Upper lobe of left lung (tissue), 6 donors: ENCODE measurements at regions not wholly inside any gene's neighbourhood (a gene's known extent, or its start where the extent isn't known, plus 50 kb on each side); places are given as distances from the start of the nearest gene placed in this dataset.

Experiments used
- ATAC-seq, 2 donors: fragments of 200-7000 bp; cut with Tn5 transposase; one replicate each; pipeline ENCODE4 v1.9.1; 2022; ENCODE audit warnings: mild to moderate bottlenecking in 2 of 2, moderate library complexity in 2 of 2; ENCODE audit not compliant: low FRiP score in 2 of 2
- DNase-seq, 2 donors: peaks; one replicate each; pipeline ENCODE4 v3.0.0-alpha.2; 2019 to 2020
- H3K27ac ChIP-seq, 4 donors: fragments of 200-600 bp; sonication (generic); one replicate each; pipeline ENCODE4 v1.5.1; 2016 to 2019
- H3K27me3 ChIP-seq, 4 donors: fragments of 200-600 bp; sonication (generic); one replicate each; pipeline ENCODE4 v1.5.1; 2017 to 2019
- H3K36me3 ChIP-seq, 4 donors: fragments of 200-600 bp; sonication (generic); one replicate each; pipeline ENCODE4 v1.5.1; 2016 to 2019
- H3K4me1 ChIP-seq, 4 donors: fragments of 200-600 bp; sonication (generic); one replicate each; pipeline ENCODE4 v1.5.1; 2018 to 2019
- H3K4me3 ChIP-seq, 4 donors: fragments of 200-600 bp; sonication (generic); one replicate each; pipeline ENCODE4 v1.5.1; 2017 to 2019; ENCODE audit warnings: mild to moderate bottlenecking in 2 of 4, moderate library complexity in 1 of 4
- H3K9me3 ChIP-seq, 4 donors: fragments of 200-600 bp; sonication (generic); one replicate each; pipeline ENCODE4 v1.5.1; 2018 to 2019
- CTCF ChIP-seq, 6 experiments: fragments of 450-650 bp in 4 of 6; fragments of 200-600 bp in 2 of 6; sonication (generic) in 2 of 6; IDR thresholded peaks; one replicate each; pipeline ENCODE4 v1.5.1; 2016 to 2019; ENCODE audit warnings: antibody characterized with exemption in 6 of 6
- EP300 ChIP-seq, 4 donors: sonication (generic); formaldehyde crosslinking; IDR thresholded peaks; one replicate each; pipeline ENCODE4 v1.5.1; 2017; ENCODE audit warnings: antibody characterized with exemption in 4 of 4, control low read depth in 2 of 4
- POLR2A ChIP-seq, 4 donors: fragments of 450-650 bp; IDR thresholded peaks; one replicate each; pipeline ENCODE4 v1.5.1; 2016 to 2017; ENCODE audit warnings: antibody characterized with exemption in 4 of 4, mild to moderate bottlenecking in 2 of 4
- POLR2AphosphoS5 ChIP-seq, 2 donors: sonication (generic); formaldehyde crosslinking; IDR thresholded peaks; one replicate each; pipeline ENCODE4 v1.5.1; 2017; ENCODE audit warnings: antibody characterized with exemption in 2 of 2
- WGBS, 2 donors: methylation state at CpG; one replicate each; pipeline ENCODE4 v1.1.5; 2017 to 2018; 5-methylcytosine and 5-hydroxymethylcytosine counted together
- donor health status: DM: no; HTN: no; CAD: no; lungs with moderate emphysema.
- donor health status: DM: no; HTN: yes; CAD: no; lungs with severe emphysema.

GRCh38 chr3:144773350-144773749 lies 801.7 kb downstream of the DIPK2A start:
- Histone ChIP-seq H3K4me3 (no peak overlapping the region), H3K27me3 (no peaks in the 10 kb centered on the region), H3K36me3 (no peaks in the 10 kb centered on the region), H3K4me1 (no peaks in the 10 kb centered on the region), H3K27ac (no peak overlapping the region), H3K9me3 (no peaks in the 10 kb centered on the region)
- ATAC-seq (no peak), DNase-seq (no peak)
- TF ChIP-seq POLR2AphosphoS5 (IDR thresholded peaks at IDR 0.05): no peak
- 78 to 81% methylated on average over 4 of the region's 4 CpGs for WGBS, 2 donors

GRCh38 chr3:144774897-144775296 lies 803.3 kb downstream of the DIPK2A start:
- no peak overlapping the region for H3K4me3 ChIP-seq
- ATAC-seq (no peak), DNase-seq (no peak)
- H3K36me3 ChIP-seq: no peaks in the 10 kb centered on the region
- no peaks in the 10 kb centered on the region for H3K27me3 ChIP-seq
- no peaks in the 10 kb centered on the region for H3K4me1 ChIP-seq
- H3K9me3 ChIP-seq: no peaks in the 10 kb centered on the region
- TF ChIP-seq CTCF (IDR thresholded peaks at IDR 0.05): no peak
- no peak for TF ChIP-seq EP300 (IDR thresholded peaks at IDR 0.05)
- no peak for TF ChIP-seq POLR2AphosphoS5 (IDR thresholded peaks at IDR 0.05)
- TF ChIP-seq POLR2A (IDR thresholded peaks at IDR 0.05): no peak
- WGBS, 2 donors: 89 to 91% methylated on average over 5 of the region's 5 CpGs
- H3K27ac ChIP-seq: no peak overlapping the region

GRCh38 chr3:144775551-144775950 lies 803.9 kb downstream of the DIPK2A start:
- no peaks in the 10 kb centered on the region for H3K9me3 ChIP-seq
- DNase-seq: no peak
- TF ChIP-seq POLR2A (IDR thresholded peaks at IDR 0.05): no peak
- no peak for TF ChIP-seq CTCF (IDR thresholded peaks at IDR 0.05)
- TF ChIP-seq POLR2AphosphoS5 (IDR thresholded peaks at IDR 0.05): no peak
- TF ChIP-seq EP300 (IDR thresholded peaks at IDR 0.05): no peak
- no peak overlapping the region for H3K27ac ChIP-seq
- H3K27me3 ChIP-seq: no peaks in the 10 kb centered on the region
- H3K4me1 ChIP-seq: no peaks in the 10 kb centered on the region
- no peaks in the 10 kb centered on the region for H3K36me3 ChIP-seq
- no peak for ATAC-seq
- no peak overlapping the region for H3K4me3 ChIP-seq

DNA sequence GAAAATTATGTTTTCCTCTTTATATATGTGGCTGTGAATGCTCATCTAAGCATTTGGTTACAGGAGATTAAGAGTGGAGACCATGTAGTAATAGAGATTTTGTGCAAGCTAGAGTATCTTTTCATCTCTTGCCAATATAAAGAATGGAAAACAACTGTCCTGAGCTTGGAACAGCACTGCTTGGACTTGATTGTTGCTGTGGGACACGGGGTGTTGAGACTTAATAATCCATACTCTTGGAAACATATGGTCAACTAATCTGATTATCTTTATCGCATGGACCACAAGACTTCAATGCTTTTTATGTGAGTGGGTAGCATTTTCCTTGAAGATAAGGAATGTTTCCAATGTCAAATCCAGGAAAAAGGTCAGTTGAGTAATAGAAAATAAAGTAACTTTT lies 806.3 kb downstream of the DIPK2A start:
- no peaks in the 10 kb centered on the region for H3K36me3 ChIP-seq
- H3K27me3 ChIP-seq: no peaks in the 10 kb centered on the region
- no peak overlapping the region for H3K4me3 ChIP-seq
- no peaks in the 10 kb centered on the region for H3K4me1 ChIP-seq
- WGBS, 2 donors: 85% methylated on average over 2 of the region's 2 CpGs
- no peak for TF ChIP-seq EP300 (IDR thresholded peaks at IDR 0.05)
- ATAC-seq (no peak), DNase-seq (no peak)
- no peak overlapping the region for H3K27ac ChIP-seq
- no peaks in the 10 kb centered on the region for H3K9me3 ChIP-seq

DNA sequence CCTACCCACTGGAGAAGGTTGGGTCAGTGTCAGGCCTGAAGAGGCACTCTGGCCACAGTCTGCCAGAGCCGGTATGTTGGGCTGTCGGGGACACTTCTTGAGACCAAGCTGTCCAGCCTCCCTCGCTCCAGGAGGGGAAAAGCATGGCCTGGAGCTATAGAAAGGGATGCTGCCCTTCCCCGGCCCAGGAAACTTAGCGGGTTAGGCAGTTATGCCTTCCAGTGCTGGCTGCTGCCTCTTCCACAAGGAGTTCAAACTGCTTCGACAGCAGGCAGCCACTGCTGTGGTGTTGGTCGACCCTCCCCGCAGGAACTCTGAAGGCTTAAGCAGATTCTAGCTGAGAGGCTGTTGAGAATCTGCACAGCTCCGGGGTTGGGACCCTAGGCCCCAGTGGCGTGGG lies 819.4 kb downstream of the DIPK2A start:
- H3K9me3 ChIP-seq: peaks cover 0 to 11% (median 0%) of the 10 kb centered on the region in 4 donors
- H3K27me3 ChIP-seq: no peaks in the 10 kb centered on the region
- 91 to 100% methylated on average over 6 to 10 of the region's 10 CpGs for WGBS, 2 donors
- H3K27ac ChIP-seq: no peak overlapping the region
- no peak overlapping the region for H3K4me3 ChIP-seq
- H3K36me3 ChIP-seq: no peaks in the 10 kb centered on the region
- no peak for TF ChIP-seq POLR2A (IDR thresholded peaks at IDR 0.05)
- TF ChIP-seq CTCF (IDR thresholded peaks at IDR 0.05): no peak
- no peak for TF ChIP-seq POLR2AphosphoS5 (IDR thresholded peaks at IDR 0.05)
- no peak for TF ChIP-seq EP300 (IDR thresholded peaks at IDR 0.05)
- DNase-seq (no peak), ATAC-seq (no peak)
- no peaks in the 10 kb centered on the region for H3K4me1 ChIP-seq

GRCh38 chr3:144801890-144802289 lies 830.3 kb downstream of the DIPK2A start:
- WGBS, 2 donors: 93% methylated on average over 1 of the region's 1 CpG; no CpG with 5 or more reads in 1 of the 2 donors
- Histone ChIP-seq H3K36me3 (no peaks in the 10 kb centered on the region), H3K4me1 (no peaks in the 10 kb centered on the region), H3K27ac (no peak overlapping the region), H3K27me3 (no peaks in the 10 kb centered on the region), H3K4me3 (no peak overlapping the region), H3K9me3 (no peaks in the 10 kb centered on the region)
- ATAC-seq (peak in 1 of 2 donors; percentile 19), DNase-seq (no peak)
- no peak for TF ChIP-seq CTCF (IDR thresholded peaks at IDR 0.05)
- no peak for TF ChIP-seq POLR2A (IDR thresholded peaks at IDR 0.05)
